ENCODE measurements at regions not wholly inside any gene's neighbourhood (a gene's known extent, or its start where the extent isn't known, plus 50 kb on each side); places are given as distances from the start of the nearest gene placed in this dataset.

DNA sequence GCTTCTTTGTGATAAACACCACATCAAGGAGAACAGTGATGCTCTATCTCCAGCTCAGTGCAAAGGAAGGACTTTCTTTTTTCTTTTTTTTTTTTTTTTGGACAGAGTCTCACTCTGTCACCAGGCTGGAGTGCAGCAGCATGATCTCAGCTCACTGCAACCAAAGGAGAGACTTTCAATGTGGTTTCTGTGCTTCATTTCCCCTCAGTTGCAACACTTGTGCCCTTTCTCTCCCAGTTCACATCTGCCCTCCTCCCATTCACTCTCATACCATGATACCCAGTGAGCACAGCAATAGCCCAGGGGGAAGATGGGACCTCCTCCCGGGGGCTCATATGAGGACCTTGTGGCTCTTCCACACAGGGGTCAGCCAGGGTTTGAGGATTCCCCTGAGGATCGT is 110.0 kb downstream of the MTRR start:
- ChIA-PET CTCF (ENCODE audit: partially characterized antibody) (no interaction called here), POLR2A (ENCODE audit: partially characterized antibody) (no interaction called here)
- no peaks in the 10 kb centered on the region for H3K36me3 Mint-ChIP-seq

GRCh38 chr5:7980881-7981280 is 111.9 kb downstream of the MTRR start:
- H3K27me3 Mint-ChIP-seq = peaks cover 2 to 7% of the 10 kb centered on the region in 2 donors
- intact Hi-C loops (cut with micrococcal nuclease) = no loop called here
- no peak for DNase-seq
- no peak overlapping the region for H3K4me3 Mint-ChIP-seq
- no peak overlapping the region for H3K4me3 ChIP-seq (ENCODE audit: low read length in 2 of 2)
- H3K4me1 ChIP-seq (ENCODE audit: insufficient read depth, low read length) = no peaks in the 10 kb centered on the region
- no peaks in the 10 kb centered on the region for H3K4me1 Mint-ChIP-seq
- H3K9me3 Mint-ChIP-seq = peaks cover 0 to 3% (median 0%) of the 10 kb centered on the region in 8 donors
- H3K36me3 ChIP-seq (ENCODE audit: insufficient read depth, low read length) = no peaks in the 10 kb centered on the region
- no peaks in the 10 kb centered on the region for H3K27me3 ChIP-seq (ENCODE audit: insufficient read depth, low read length)
- ChIA-PET CTCF (ENCODE audit: partially characterized antibody) (no interaction called here), POLR2A (ENCODE audit: partially characterized antibody) (no interaction called here)
- no peak overlapping the region for H3K27ac Mint-ChIP-seq
- H3K36me3 Mint-ChIP-seq = no peaks in the 10 kb centered on the region
- no peaks in the 10 kb centered on the region for H3K9me3 ChIP-seq (ENCODE audit: control insufficient read depth in 1 of 2, low read length in 2 of 2)
- no peak overlapping the region for H3K27ac ChIP-seq (ENCODE audit: low read depth, low read length)

More for the DNA sequence above, 110.0 kb downstream of the MTRR start:
- Histone ChIP-seq H3K36me3 (ENCODE audit: insufficient read depth, low read length) (no peaks in the 10 kb centered on the region), H3K27ac (ENCODE audit: low read depth, low read length) (no peak overlapping the region), H3K9me3 (ENCODE audit: control insufficient read depth in 1 of 2, low read length in 2 of 2) (no peaks in the 10 kb centered on the region), H3K4me1 (ENCODE audit: insufficient read depth, low read length) (no peaks in the 10 kb centered on the region), H3K27me3 (ENCODE audit: insufficient read depth, low read length) (no peaks in the 10 kb centered on the region), H3K4me3 (ENCODE audit: low read length in 2 of 2) (no peak overlapping the region)
- peaks cover 0 to 3% (median 0%) of the 10 kb centered on the region in 8 donors for H3K9me3 Mint-ChIP-seq
- no peaks in the 10 kb centered on the region for H3K4me1 Mint-ChIP-seq
- H3K4me3 Mint-ChIP-seq = no peak overlapping the region
- DNase-seq = no peak
- H3K27ac Mint-ChIP-seq = no peak overlapping the region
- intact Hi-C loops (cut with micrococcal nuclease) = no loop called here
- H3K27me3 Mint-ChIP-seq = peaks cover 2 to 7% of the 10 kb centered on the region in 2 donors

GRCh38 chr5:7983433-7983832 is 114.5 kb downstream of the MTRR start:
- H3K4me1 ChIP-seq (ENCODE audit: insufficient read depth, low read length) = no peaks in the 10 kb centered on the region
- no peak overlapping the region for H3K27ac Mint-ChIP-seq
- H3K36me3 Mint-ChIP-seq = no peaks in the 10 kb centered on the region
- intact Hi-C loops (cut with micrococcal nuclease) = no loop called here
- H3K27ac ChIP-seq (ENCODE audit: low read depth, low read length) = no peak overlapping the region
- H3K4me1 Mint-ChIP-seq = no peaks in the 10 kb centered on the region
- ChIA-PET CTCF (ENCODE audit: partially characterized antibody) (no interaction called here), POLR2A (ENCODE audit: partially characterized antibody) (no interaction called here)
- no peaks in the 10 kb centered on the region for H3K9me3 ChIP-seq (ENCODE audit: control insufficient read depth in 1 of 2, low read length in 2 of 2)
- peaks cover 0 to 3% (median 0%) of the 10 kb centered on the region in 8 donors for H3K9me3 Mint-ChIP-seq
- no peak overlapping the region for H3K4me3 ChIP-seq (ENCODE audit: low read length in 2 of 2)
- H3K27me3 ChIP-seq (ENCODE audit: insufficient read depth, low read length) = no peaks in the 10 kb centered on the region
- H3K4me3 Mint-ChIP-seq = no peak overlapping the region
- DNase-seq = no peak
- H3K27me3 Mint-ChIP-seq = peaks cover 0 to 2% of the 10 kb centered on the region in 2 donors
- H3K36me3 ChIP-seq (ENCODE audit: insufficient read depth, low read length) = no peaks in the 10 kb centered on the region

DNA sequence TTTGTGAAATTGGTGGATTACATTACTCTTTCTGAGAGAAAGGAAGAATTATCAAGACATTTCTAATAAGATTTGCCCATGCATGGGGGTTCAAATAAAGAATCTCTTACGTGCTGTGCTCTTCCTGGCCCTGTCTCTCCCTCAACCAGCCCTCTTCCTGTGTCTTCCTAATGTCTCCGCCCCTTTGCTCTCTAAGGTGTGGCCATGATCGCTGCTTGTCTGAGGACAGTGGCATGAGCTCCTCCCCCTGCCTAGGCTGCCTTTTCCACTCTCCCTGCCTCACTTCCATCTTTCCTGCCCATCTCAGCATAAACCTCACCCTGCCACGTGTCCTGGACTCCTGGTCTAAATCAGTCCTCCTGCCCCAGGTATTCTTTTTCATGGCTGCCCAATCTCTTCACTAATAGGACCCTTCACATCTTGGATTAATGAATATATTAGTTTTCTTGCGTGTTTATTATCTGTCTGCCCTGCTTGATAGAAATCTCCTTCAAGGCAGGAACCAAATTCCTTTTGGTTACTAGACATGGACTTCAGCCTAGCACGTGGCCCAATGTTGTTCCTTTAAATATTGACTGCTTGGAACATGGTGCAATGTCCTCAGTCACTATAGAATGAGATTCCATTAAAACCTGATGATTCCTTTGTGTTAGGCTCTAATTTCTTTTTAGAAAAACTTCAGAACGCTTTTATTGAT is 122.3 kb downstream of the MTRR start:
- no peaks in the 10 kb centered on the region for H3K9me3 ChIP-seq (ENCODE audit: control insufficient read depth in 1 of 2, low read length in 2 of 2)
- no peaks in the 10 kb centered on the region for H3K36me3 ChIP-seq (ENCODE audit: insufficient read depth, low read length)
- intact Hi-C loops (cut with micrococcal nuclease) = no loop called here
- H3K27ac ChIP-seq (ENCODE audit: low read depth, low read length) = no peak overlapping the region
- ChIA-PET POLR2A (ENCODE audit: partially characterized antibody) (no interaction called here), CTCF (ENCODE audit: partially characterized antibody) (no interaction called here)
- H3K27me3 ChIP-seq (ENCODE audit: insufficient read depth, low read length) = no peaks in the 10 kb centered on the region
- H3K9me3 Mint-ChIP-seq = peaks cover 0 to 3% (median 0%) of the 10 kb centered on the region in 8 donors
- peaks cover 0 to 6% of the 10 kb centered on the region in 2 donors for H3K27me3 Mint-ChIP-seq
- no peaks in the 10 kb centered on the region for H3K36me3 Mint-ChIP-seq
- H3K4me3 ChIP-seq (ENCODE audit: low read length in 2 of 2) = no peak overlapping the region
- H3K4me1 Mint-ChIP-seq = no peaks in the 10 kb centered on the region
- H3K4me3 Mint-ChIP-seq = no peak overlapping the region
- DNase-seq = no peak
- no peaks in the 10 kb centered on the region for H3K4me1 ChIP-seq (ENCODE audit: insufficient read depth, low read length)
- no peak overlapping the region for H3K27ac Mint-ChIP-seq

- POLR2A ChIA-PET (ENCODE audit: partially characterized antibody) = no interaction called here
- H3K36me3 Mint-ChIP-seq = no peaks in the 10 kb centered on the region
Observed at GRCh38 chr5:7995688-7996294, 126.8 kb downstream of the MTRR start.

DNA sequence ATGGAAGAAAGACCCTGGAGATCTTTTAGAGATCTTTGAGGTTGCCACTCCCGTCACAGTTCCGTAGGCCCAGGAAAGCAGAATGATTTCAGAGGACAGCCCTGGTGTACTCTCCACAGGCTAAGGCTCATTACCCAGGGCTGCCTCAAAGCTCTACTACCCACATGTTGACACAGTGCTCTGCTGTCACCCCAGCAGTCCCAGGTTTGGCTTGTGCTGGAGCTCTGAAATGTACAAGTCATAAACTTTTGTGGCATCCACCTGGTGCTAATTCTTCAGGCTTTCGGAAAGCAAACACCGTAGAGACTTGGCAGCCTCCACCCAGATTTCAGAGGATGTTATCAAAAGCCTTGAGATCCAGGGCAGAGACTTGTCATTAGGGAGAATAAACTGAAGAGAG is 136.5 kb downstream of the MTRR start:
- POLR2A ChIA-PET (ENCODE audit: partially characterized antibody) = no interaction called here

More at GRCh38 chr5:7995688-7996294, 126.8 kb downstream of the MTRR start:
- no peaks in the 10 kb centered on the region for H3K27me3 ChIP-seq (ENCODE audit: insufficient read depth, low read length)
- Mint-ChIP-seq H3K4me1 (no peaks in the 10 kb centered on the region), H3K27ac (no peak overlapping the region), H3K9me3 (peaks cover 0 to 3% (median 0%) of the 10 kb centered on the region in 8 donors), H3K4me3 (no peak overlapping the region), H3K27me3 (peaks cover 0 to 3% of the 10 kb centered on the region in 2 donors)
- no peaks in the 10 kb centered on the region for H3K36me3 ChIP-seq (ENCODE audit: insufficient read depth, low read length)
- H3K4me1 ChIP-seq (ENCODE audit: insufficient read depth, low read length) = no peaks in the 10 kb centered on the region
- intact Hi-C loops (cut with micrococcal nuclease) = no loop called here
- no peak for DNase-seq
- H3K27ac ChIP-seq (ENCODE audit: low read depth, low read length) = no peak overlapping the region
- H3K9me3 ChIP-seq (ENCODE audit: control insufficient read depth in 1 of 2, low read length in 2 of 2) = no peaks in the 10 kb centered on the region
- CTCF ChIA-PET (ENCODE audit: partially characterized antibody) = no interaction called here
- no peak overlapping the region for H3K4me3 ChIP-seq (ENCODE audit: low read length in 2 of 2)

DNA sequence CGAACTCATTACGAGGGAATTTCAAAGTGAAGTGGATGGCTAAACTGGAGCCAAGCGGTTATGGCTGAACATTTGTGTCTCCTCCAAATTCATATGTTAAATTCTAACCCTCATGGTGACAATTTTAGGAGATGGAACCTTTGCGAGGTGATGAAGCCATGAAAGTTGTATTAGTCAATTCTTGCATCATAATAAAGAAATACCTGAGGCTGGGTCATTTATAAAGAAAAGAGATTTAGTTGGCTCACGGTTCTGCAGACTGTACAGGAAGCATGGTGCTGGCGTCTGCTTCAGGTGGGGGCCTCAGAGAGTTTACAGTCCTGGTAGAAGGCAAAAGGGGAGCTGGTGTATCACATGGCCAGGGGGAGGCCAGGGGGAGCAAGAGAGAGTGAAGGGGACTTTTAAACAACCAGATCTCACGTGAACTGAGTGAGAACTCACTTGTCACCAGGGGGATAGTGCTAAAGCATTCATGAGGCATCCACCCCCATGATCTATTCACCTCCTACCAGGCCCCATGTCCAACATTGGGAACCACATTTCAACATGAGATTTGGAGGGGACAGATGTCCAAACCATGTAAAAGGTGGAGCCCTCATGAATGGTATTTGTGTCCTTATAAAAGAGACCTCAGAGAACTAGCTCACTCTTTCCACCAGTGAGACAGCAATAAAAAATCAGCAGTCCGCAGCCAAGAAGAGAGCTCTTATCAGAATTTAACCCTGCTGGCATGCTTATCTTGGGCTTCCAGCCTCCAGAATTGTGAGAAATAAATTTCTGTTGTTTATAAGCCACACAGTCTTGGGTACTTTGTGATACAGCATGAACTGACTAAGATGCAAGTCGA is 143.4 kb downstream of the MTRR start:
- CTCF ChIA-PET (ENCODE audit: partially characterized antibody) = no interaction called here
- intact Hi-C loops (cut with micrococcal nuclease) = no loop called here
- Mint-ChIP-seq H3K4me3 (no peak overlapping the region), H3K27me3 (peaks cover 0 to 2% of the 10 kb centered on the region in 2 donors), H3K9me3 (peaks cover 0 to 7% (median 4%) of the 10 kb centered on the region in 8 donors), H3K27ac (no peak overlapping the region), H3K36me3 (no peaks in the 10 kb centered on the region), H3K4me1 (no peaks in the 10 kb centered on the region)
- no peaks in the 10 kb centered on the region for H3K4me1 ChIP-seq (ENCODE audit: insufficient read depth, low read length)
- no peaks in the 10 kb centered on the region for H3K36me3 ChIP-seq (ENCODE audit: insufficient read depth, low read length)
- POLR2A ChIA-PET (ENCODE audit: partially characterized antibody) = no interaction called here
- no peak overlapping the region for H3K4me3 ChIP-seq (ENCODE audit: low read length in 2 of 2)
- H3K9me3 ChIP-seq (ENCODE audit: control insufficient read depth in 1 of 2, low read length in 2 of 2) = no peaks in the 10 kb centered on the region
- H3K27ac ChIP-seq (ENCODE audit: low read depth, low read length) = no peak overlapping the region
- DNase-seq = no peak
- H3K27me3 ChIP-seq (ENCODE audit: insufficient read depth, low read length) = no peaks in the 10 kb centered on the region

More for the DNA sequence above, 136.5 kb downstream of the MTRR start:
- Mint-ChIP-seq H3K36me3 (no peaks in the 10 kb centered on the region), H3K4me3 (no peak overlapping the region), H3K27ac (peak overlapping the region in 1 of 7 donors; percentile 81), H3K9me3 (peaks cover 4 to 22% (median 10%) of the 10 kb centered on the region in 8 donors), H3K4me1 (no peaks in the 10 kb centered on the region), H3K27me3 (peaks cover 0 to 2% of the 10 kb centered on the region in 2 donors)
- no peaks in the 10 kb centered on the region for H3K9me3 ChIP-seq (ENCODE audit: control insufficient read depth in 1 of 2, low read length in 2 of 2)
- intact Hi-C loops (cut with micrococcal nuclease) = no loop called here
- H3K36me3 ChIP-seq (ENCODE audit: insufficient read depth, low read length) = no peaks in the 10 kb centered on the region
- no peak for DNase-seq
- no peaks in the 10 kb centered on the region for H3K27me3 ChIP-seq (ENCODE audit: insufficient read depth, low read length)
- no peak overlapping the region for H3K27ac ChIP-seq (ENCODE audit: low read depth, low read length)
- CTCF ChIA-PET (ENCODE audit: partially characterized antibody) = no interaction called here
- no peaks in the 10 kb centered on the region for H3K4me1 ChIP-seq (ENCODE audit: insufficient read depth, low read length)
- H3K4me3 ChIP-seq (ENCODE audit: low read length in 2 of 2) = no peak overlapping the region

Data from CD4-positive, alpha-beta memory T cell (primary cell).